Uterus (tissue), 3 donors: ENCODE measurements at regions not wholly inside any gene's neighbourhood (a gene's known extent, or its start where the extent isn't known, plus 50 kb on each side); places are given as distances from the start of the nearest gene placed in this dataset.

ENCODE experiments used
- DNase-seq, 2 donors: peaks; one replicate each; pipeline ENCODE4 v3.0.0-alpha.2; 2019 to 2020
- H3K27ac ChIP-seq, 2 donors: fragments of 200-600 bp; sonication (generic); 1 replicate in 1 of 2; 2 replicates in 1 of 2; pipeline ENCODE4 v1.5.1; 2016 to 2018
- H3K27me3 ChIP-seq, 2 donors: fragments of 200-600 bp; sonication (generic); one replicate each; pipeline ENCODE4 v1.5.1; 2018 to 2019; ENCODE audit warnings: control low read depth in 1 of 2
- H3K36me3 ChIP-seq, 2 donors: fragments of 200-600 bp; sonication (generic); one replicate each; pipeline ENCODE4 v1.5.1; 2019; ENCODE audit warnings: control low read depth in 1 of 2
- H3K4me1 ChIP-seq, 2 donors: fragments of 200-600 bp; sonication (generic); one replicate each; pipeline ENCODE4 v1.5.1; 2018 to 2019; ENCODE audit warnings: control low read depth in 1 of 2
- H3K4me3 ChIP-seq, 2 donors: fragments of 200-600 bp; sonication (generic); 1 replicate in 1 of 2; 2 replicates in 1 of 2; pipeline ENCODE4 v1.5.1; 2018 to 2019; ENCODE audit warnings: mild to moderate bottlenecking in 1 of 2
- H3K9me3 ChIP-seq, 2 donors: fragments of 200-600 bp; sonication (generic); one replicate each; pipeline ENCODE4 v1.5.1; 2019; ENCODE audit warnings: control low read depth in 1 of 2
- POLR2A ChIP-seq, 2 donors: fragments of 450-650 bp; IDR thresholded peaks; one replicate each; pipeline ENCODE4 v1.6.1; 2016; ENCODE audit warnings: antibody characterized with exemption in 2 of 2, mild to moderate bottlenecking in 1 of 2, moderate library complexity in 1 of 2
- intact Hi-C: fragments of 100-400 bp; cut with DNase I; formaldehyde crosslinking; loops from one replicate; pipeline ENCODE4 v1.15.1; 2023; ENCODE audit warnings: low total_unique reads
- TF ChIP-seq, protein P1 (sequence below), 4 experiments: fragments of 200-600 bp in 2 of 4; fragments of 450-650 bp in 2 of 4; sonication (generic) in 2 of 4; IDR thresholded peaks; one replicate each; pipeline ENCODE4 v1.5.1; 2016 to 2019; ENCODE audit warnings: antibody characterized with exemption in 4 of 4, mild to moderate bottlenecking in 2 of 4, moderate library complexity in 1 of 4
- donor health status: DM: yes; HTN: yes; CAD: no.

- no peak for DNase-seq
- TF ChIP-seq POLR2A (IDR thresholded peaks at IDR 0.05), result no peak
- TF ChIP-seq, protein P1, sequence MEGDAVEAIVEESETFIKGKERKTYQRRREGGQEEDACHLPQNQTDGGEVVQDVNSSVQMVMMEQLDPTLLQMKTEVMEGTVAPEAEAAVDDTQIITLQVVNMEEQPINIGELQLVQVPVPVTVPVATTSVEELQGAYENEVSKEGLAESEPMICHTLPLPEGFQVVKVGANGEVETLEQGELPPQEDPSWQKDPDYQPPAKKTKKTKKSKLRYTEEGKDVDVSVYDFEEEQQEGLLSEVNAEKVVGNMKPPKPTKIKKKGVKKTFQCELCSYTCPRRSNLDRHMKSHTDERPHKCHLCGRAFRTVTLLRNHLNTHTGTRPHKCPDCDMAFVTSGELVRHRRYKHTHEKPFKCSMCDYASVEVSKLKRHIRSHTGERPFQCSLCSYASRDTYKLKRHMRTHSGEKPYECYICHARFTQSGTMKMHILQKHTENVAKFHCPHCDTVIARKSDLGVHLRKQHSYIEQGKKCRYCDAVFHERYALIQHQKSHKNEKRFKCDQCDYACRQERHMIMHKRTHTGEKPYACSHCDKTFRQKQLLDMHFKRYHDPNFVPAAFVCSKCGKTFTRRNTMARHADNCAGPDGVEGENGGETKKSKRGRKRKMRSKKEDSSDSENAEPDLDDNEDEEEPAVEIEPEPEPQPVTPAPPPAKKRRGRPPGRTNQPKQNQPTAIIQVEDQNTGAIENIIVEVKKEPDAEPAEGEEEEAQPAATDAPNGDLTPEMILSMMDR (IDR thresholded peaks at IDR 0.05), result no peak
- no peaks in the 10 kb centered on the region for H3K36me3 ChIP-seq
- no peak overlapping the region for H3K4me3 ChIP-seq
- H3K4me1 ChIP-seq, result no peaks in the 10 kb centered on the region
- no peaks in the 10 kb centered on the region for H3K27me3 ChIP-seq
- no peak overlapping the region for H3K27ac ChIP-seq
- intact Hi-C loops, result no loop called here
- no peaks in the 10 kb centered on the region for H3K9me3 ChIP-seq
These were observed 149.1 kb upstream of the USP38 start for GRCh38 chr4:143035661-143036060.

- H3K4me3 ChIP-seq, result no peak overlapping the region
- intact Hi-C loops, result no loop called here
- DNase-seq, result no peak
- no peak overlapping the region for H3K27ac ChIP-seq
- H3K27me3 ChIP-seq, result no peaks in the 10 kb centered on the region
- no peaks in the 10 kb centered on the region for H3K9me3 ChIP-seq
- TF ChIP-seq POLR2A (IDR thresholded peaks at IDR 0.05), result no peak
- TF ChIP-seq, protein P1 (IDR thresholded peaks at IDR 0.05), result no peak
- no peaks in the 10 kb centered on the region for H3K36me3 ChIP-seq
- H3K4me1 ChIP-seq, result no peaks in the 10 kb centered on the region
These were observed 148.3 kb upstream of the USP38 start for GRCh38 chr4:143036443-143036842.

DNA sequence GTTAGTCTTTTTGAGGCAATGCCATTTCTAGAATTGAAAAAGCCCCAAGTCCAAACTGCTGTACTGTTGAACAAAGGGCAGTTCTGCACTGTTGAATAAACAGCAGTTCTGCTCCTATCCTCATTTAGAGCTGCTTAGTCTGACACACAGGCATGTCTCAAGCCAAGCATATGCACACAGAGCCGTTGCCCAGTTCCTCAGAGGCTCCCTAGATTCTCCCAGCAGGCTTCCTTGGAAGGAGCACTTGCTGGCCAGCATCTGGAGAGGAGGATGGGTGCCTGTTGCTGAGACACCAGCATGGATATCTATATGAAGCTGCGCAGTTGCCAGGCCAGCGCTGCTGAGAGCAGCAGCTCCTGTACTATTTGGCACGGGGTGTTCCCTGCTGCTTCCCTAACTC, 138.3 kb upstream of the USP38 start:
- Histone ChIP-seq H3K4me3 (no peak overlapping the region), H3K9me3 (no peaks in the 10 kb centered on the region), H3K27me3 (no peaks in the 10 kb centered on the region), H3K27ac (no peak overlapping the region), H3K4me1 (no peaks in the 10 kb centered on the region), H3K36me3 (no peaks in the 10 kb centered on the region)
- DNase-seq, result no peak
- TF ChIP-seq POLR2A (IDR thresholded peaks at IDR 0.05), result no peak
- TF ChIP-seq, protein P1 (IDR thresholded peaks at IDR 0.05), result no peak
- intact Hi-C loops, result no loop called here

- no peak for DNase-seq
- intact Hi-C loops, result no loop called here
- no peak overlapping the region for H3K4me3 ChIP-seq
- H3K27ac ChIP-seq, result no peak overlapping the region
- no peaks in the 10 kb centered on the region for H3K4me1 ChIP-seq
- no peaks in the 10 kb centered on the region for H3K36me3 ChIP-seq
- H3K9me3 ChIP-seq, result no peaks in the 10 kb centered on the region
- TF ChIP-seq, protein P1 (IDR thresholded peaks at IDR 0.05), result no peak
- no peak for TF ChIP-seq POLR2A (IDR thresholded peaks at IDR 0.05)
- no peaks in the 10 kb centered on the region for H3K27me3 ChIP-seq
These were observed 137.8 kb upstream of the USP38 start for GRCh38 chr4:143046906-143047305.

GRCh38 chr4:143054971-143055370, 129.7 kb upstream of the USP38 start:
- H3K36me3 ChIP-seq, result no peaks in the 10 kb centered on the region
- no peak overlapping the region for H3K4me3 ChIP-seq
- no peak for DNase-seq
- no peaks in the 10 kb centered on the region for H3K4me1 ChIP-seq
- H3K27ac ChIP-seq, result no peak overlapping the region
- no peaks in the 10 kb centered on the region for H3K9me3 ChIP-seq
- intact Hi-C loops, result no loop called here
- TF ChIP-seq, protein P1 (IDR thresholded peaks at IDR 0.05), result no peak
- no peak for TF ChIP-seq POLR2A (IDR thresholded peaks at IDR 0.05)
- H3K27me3 ChIP-seq, result no peaks in the 10 kb centered on the region
